ENCODE measurements at regions not wholly inside any gene's neighbourhood (a gene's known extent, or its start where the extent isn't known, plus 50 kb on each side); places are given as distances from the start of the nearest gene placed in this dataset.

DNA sequence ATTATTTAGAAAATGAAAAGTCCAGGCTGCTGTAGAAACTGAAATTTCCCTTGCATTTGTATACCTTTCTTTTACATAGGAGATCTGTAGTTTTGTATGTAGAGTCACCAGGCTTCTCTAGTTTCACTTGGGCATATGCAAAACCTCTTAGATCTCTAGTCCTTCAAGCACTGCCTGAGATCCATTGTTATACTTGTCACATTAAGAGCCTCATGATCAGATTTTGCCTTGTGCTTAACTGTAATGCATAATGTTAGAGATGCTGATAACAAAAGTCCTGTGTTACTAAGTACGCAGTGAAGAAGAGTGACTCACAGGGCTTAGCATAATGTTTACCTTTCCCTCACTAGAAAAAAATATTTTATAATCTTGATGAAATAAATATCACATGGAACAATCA lies 250.2 kb downstream of the CYLC2 start:
- TF ChIP-seq GATA2 (IDR thresholded peaks at IDR 0.05; ENCODE audit: low read depth, low read length) (no peak), GATA3 (IDR thresholded peaks at IDR 0.05; ENCODE audit: low read depth, low read length) (no peak)

All from SH-SY5Y (cell line).